ENCODE measurements at regions not wholly inside any gene's neighbourhood (a gene's known extent, or its start where the extent isn't known, plus 50 kb on each side); places are given as distances from the start of the nearest gene placed in this dataset.

DNA sequence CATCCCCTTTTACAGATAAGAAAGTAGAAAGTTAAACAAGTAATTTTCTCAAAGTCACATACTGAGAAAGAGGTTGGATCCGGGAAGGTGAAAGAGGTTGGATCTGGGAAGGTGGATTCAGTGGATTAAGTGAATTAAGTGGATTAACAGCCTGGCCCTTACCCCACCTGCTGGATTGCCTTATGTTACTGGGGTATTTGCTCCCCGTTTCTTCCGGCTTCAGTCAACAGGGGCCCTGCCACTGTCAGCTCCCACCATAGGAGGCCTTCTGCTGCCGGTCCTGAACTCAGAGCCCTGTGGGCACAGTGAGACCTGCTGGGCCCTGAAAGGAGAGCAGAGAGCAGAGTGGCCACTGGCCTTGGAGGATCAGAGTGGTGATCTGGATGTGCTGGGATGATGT is 113.2 kb downstream of the VAPA start:
- TF ChIP-seq, protein P1, sequence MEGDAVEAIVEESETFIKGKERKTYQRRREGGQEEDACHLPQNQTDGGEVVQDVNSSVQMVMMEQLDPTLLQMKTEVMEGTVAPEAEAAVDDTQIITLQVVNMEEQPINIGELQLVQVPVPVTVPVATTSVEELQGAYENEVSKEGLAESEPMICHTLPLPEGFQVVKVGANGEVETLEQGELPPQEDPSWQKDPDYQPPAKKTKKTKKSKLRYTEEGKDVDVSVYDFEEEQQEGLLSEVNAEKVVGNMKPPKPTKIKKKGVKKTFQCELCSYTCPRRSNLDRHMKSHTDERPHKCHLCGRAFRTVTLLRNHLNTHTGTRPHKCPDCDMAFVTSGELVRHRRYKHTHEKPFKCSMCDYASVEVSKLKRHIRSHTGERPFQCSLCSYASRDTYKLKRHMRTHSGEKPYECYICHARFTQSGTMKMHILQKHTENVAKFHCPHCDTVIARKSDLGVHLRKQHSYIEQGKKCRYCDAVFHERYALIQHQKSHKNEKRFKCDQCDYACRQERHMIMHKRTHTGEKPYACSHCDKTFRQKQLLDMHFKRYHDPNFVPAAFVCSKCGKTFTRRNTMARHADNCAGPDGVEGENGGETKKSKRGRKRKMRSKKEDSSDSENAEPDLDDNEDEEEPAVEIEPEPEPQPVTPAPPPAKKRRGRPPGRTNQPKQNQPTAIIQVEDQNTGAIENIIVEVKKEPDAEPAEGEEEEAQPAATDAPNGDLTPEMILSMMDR (IDR thresholded peaks at IDR 0.05; ENCODE audit: low read length) = no peak
- TF ChIP-seq EZH2 (optimal IDR thresholded peaks at IDR 0.05; ENCODE audit: low read depth, low read length) (no peak), EZH2phosphoT487 (IDR thresholded peaks at IDR 0.05; ENCODE audit: low read length) (no peak)

Measured in MM.1S (cell line).